ENCODE measurements at regions not wholly inside any gene's neighbourhood (a gene's known extent, or its start where the extent isn't known, plus 50 kb on each side); places are given as distances from the start of the nearest gene placed in this dataset.

DNA sequence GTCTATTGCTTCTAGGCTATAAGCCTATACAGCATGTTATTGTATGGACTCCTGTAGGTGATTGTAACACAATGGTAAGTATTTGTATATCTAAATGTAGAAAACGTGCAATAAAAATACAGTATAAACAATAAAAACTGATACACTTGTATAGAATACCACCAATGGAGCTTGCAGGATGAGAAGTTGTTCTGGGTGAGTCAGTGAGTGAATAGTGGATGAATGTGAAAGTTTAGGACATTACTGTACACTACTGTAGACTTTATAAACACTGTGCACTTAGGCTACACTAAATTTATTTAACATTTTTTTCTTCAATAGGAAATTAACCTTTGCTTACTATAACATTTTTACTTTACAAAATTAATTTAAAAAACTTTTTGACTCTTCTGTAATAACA is 679.2 kb upstream of the ZNF804A start:
- no peak for TF ChIP-seq ZNF175 (CRISPR knock-in tag; IDR thresholded peaks at IDR 0.05; ENCODE audit: low read depth)
- no peak for TF ChIP-seq POLR2AphosphoS2 (IDR thresholded peaks at IDR 0.05; ENCODE audit: low read length)
- TF ChIP-seq, protein P1, sequence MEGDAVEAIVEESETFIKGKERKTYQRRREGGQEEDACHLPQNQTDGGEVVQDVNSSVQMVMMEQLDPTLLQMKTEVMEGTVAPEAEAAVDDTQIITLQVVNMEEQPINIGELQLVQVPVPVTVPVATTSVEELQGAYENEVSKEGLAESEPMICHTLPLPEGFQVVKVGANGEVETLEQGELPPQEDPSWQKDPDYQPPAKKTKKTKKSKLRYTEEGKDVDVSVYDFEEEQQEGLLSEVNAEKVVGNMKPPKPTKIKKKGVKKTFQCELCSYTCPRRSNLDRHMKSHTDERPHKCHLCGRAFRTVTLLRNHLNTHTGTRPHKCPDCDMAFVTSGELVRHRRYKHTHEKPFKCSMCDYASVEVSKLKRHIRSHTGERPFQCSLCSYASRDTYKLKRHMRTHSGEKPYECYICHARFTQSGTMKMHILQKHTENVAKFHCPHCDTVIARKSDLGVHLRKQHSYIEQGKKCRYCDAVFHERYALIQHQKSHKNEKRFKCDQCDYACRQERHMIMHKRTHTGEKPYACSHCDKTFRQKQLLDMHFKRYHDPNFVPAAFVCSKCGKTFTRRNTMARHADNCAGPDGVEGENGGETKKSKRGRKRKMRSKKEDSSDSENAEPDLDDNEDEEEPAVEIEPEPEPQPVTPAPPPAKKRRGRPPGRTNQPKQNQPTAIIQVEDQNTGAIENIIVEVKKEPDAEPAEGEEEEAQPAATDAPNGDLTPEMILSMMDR (IDR thresholded peaks at IDR 0.05 in 2 of 3, conservative IDR thresholded peaks at IDR 0.05 in 1 of 3; ENCODE audit: insufficient read depth in 2 of 3, low read depth in 1 of 3, low read length in 3 of 3) = no peak
- TF ChIP-seq SPI1 (IDR thresholded peaks at IDR 0.05; ENCODE audit: borderline replicate concordance, low read depth, low read length) = no peak
- no peak for TF ChIP-seq CBX2 (IDR thresholded peaks at IDR 0.05; ENCODE audit: insufficient read depth, low read length, poor library complexity, severe bottlenecking)
- no peak for TF ChIP-seq PRDM10 (IDR thresholded peaks at IDR 0.05; ENCODE audit: partially characterized antibody)
- TF ChIP-seq EZH2 (IDR thresholded peaks at IDR 0.05; ENCODE audit: borderline replicate concordance, low read depth, low read length) = no peak
- TF ChIP-seq RNF219 (CRISPR knock-in tag; IDR thresholded peaks at IDR 0.05) = no peak
- TF ChIP-seq POLR2G (IDR thresholded peaks at IDR 0.05; ENCODE audit: low read depth, low read length) = no peak
- no peak for TF ChIP-seq NR3C1 (CRISPR knock-in tag; IDR thresholded peaks at IDR 0.05)
- no peak for TF ChIP-seq ZNF668 (CRISPR knock-in tag; IDR thresholded peaks at IDR 0.05)
- TF ChIP-seq POLR2AphosphoS5 (IDR thresholded peaks at IDR 0.05; ENCODE audit: control insufficient read depth, insufficient read depth, low read depth, low read length) = no peak
- no peak for TF ChIP-seq MAFK (IDR thresholded peaks at IDR 0.05; ENCODE audit: low read length)
- no peak for TF ChIP-seq POLR3A (IDR thresholded peaks at IDR 0.05; ENCODE audit: borderline replicate concordance, extremely low read depth, insufficient read depth, insufficient read length)
